Heart left ventricle (tissue), 16 donors: ENCODE measurements at regions not wholly inside any gene's neighbourhood (a gene's known extent, or its start where the extent isn't known, plus 50 kb on each side); places are given as distances from the start of the nearest gene placed in this dataset.
"Not testable (repeated sequence)": the region's sequence is repeated elsewhere in the genome, so short reads cannot be mapped to it uniquely, and the experiment has no call there.

Experiments used
- ATAC-seq, 4 donors: fragments of 200-7000 bp; cut with Tn5 transposase; one replicate each; pipeline ENCODE4 v1.9.1; 2020 to 2022; ENCODE audit warnings: moderate library complexity in 4 of 4, mild to moderate bottlenecking in 3 of 4, moderate number of reproducible peaks in 1 of 4
- DNase-seq, 5 donors: peaks; one replicate each; pipeline ENCODE4 v3.0.0-alpha.2; 2020
- H3K27ac ChIP-seq, 12 donors: fragments of 200-600 bp; sonication (generic) in 4 of 12; one replicate each; pipeline versions ENCODE4 v1.5.0 to v1.8.0; 2016 to 2022; ENCODE audit warnings: mild to moderate bottlenecking in 2 of 12
- H3K27me3 ChIP-seq, 9 donors: fragments of 200-600 bp; sonication (generic) in 2 of 9; one replicate each; pipeline versions ENCODE4 v1.5.1 to v1.8.0; 2016 to 2022; ENCODE audit warnings: mild to moderate bottlenecking in 3 of 9
- H3K36me3 ChIP-seq, 9 donors: fragments of 200-600 bp; sonication (generic) in 2 of 9; one replicate each; pipeline versions ENCODE4 v1.5.0 to v1.8.0; 2018 to 2022; ENCODE audit warnings: mild to moderate bottlenecking in 2 of 9
- H3K4me1 ChIP-seq, 12 donors: fragments of 200-600 bp; sonication (generic) in 4 of 12; one replicate each; pipeline versions ENCODE4 v1.5.0 to v1.8.0; 2016 to 2022; ENCODE audit warnings: mild to moderate bottlenecking in 3 of 12
- H3K4me3 ChIP-seq, 12 donors: fragments of 200-600 bp; sonication (generic) in 4 of 12; one replicate each; pipeline versions ENCODE4 v1.5.0 to v1.8.0; 2017 to 2022; ENCODE audit warnings: mild to moderate bottlenecking in 9 of 12, moderate library complexity in 4 of 12
- H3K9me3 ChIP-seq, 12 donors: fragments of 200-600 bp; sonication (generic) in 4 of 12; one replicate each; pipeline versions ENCODE4 v1.5.0 to v1.8.0; 2016 to 2022; ENCODE audit warnings: mild to moderate bottlenecking in 1 of 12
- POLR2A ChIP-seq, 2 donors: fragments of 450-650 bp; IDR thresholded peaks; one replicate each; pipeline ENCODE4 v1.6.1; 2017; ENCODE audit warnings: antibody characterized with exemption in 2 of 2, mild to moderate bottlenecking in 2 of 2, moderate library complexity in 2 of 2
- WGBS, 4 donors: extraction: QIAGEN DNeasy Blood & Tissue Kit in 2 of 4; methylation state at CpG; one replicate each; pipeline versions ENCODE4 v1.1.5 to v1.1.7; 2013 to 2018; 5-methylcytosine and 5-hydroxymethylcytosine counted together
- intact Hi-C, 10 donors: fragments of 100-400 bp; cut with DNase I; formaldehyde crosslinking; loops; one replicate each; pipeline versions ENCODE4 v1.11.1 to v1.14.2; 2022
- TF ChIP-seq, protein P1 (sequence below), 12 donors: fragments of 200-600 bp; sonication (generic) in 4 of 12; IDR thresholded peaks; one replicate each; pipeline versions ENCODE4 v1.5.0 to v1.8.0; 2018 to 2022; ENCODE audit warnings: antibody characterized with exemption in 12 of 12, mild to moderate bottlenecking in 5 of 12
- donor health status: ischemic (EF 13 %, LVEDD 7.1; RV severe dilation, severe dysfunction).
- donor health status: healthy with polysubstance abuse.
- donor health status: DM: no; HTN: yes; CAD: no.
- donor health status: DM: no; HTN: no; CAD: no.
- donor health status: ischemic (EF 25% LVEDD 6.9; RV normal size, moderate dysfunction).
- donor health status: ischemic (EF 25% LVEDD 5.7; RV mildly dilated, moderate dysfunction).
- donor health status: healthy.
- donor health status: DM: yes; HTN: yes; CAD: no.
- donor health status: ischemic (EF 35%, LVEDD 5.7; RV mildly dilated, moderate dysfunction).
- donor health status: nonischemic (EF 11% LVEDD 7.7; RV severe dilation, severe dysfunction).
- donor health status: DM: yes; HTN: yes; CAD: no.
- donor health status: PGD.
- donor health status: ischemic (EF 29% LVEDD 5.4; RV normal size, mild dysfunction).
- donor health status: nonischemic (EF 23%, LVEDD 6.1; RV moderate dilation, normal function).

DNA sequence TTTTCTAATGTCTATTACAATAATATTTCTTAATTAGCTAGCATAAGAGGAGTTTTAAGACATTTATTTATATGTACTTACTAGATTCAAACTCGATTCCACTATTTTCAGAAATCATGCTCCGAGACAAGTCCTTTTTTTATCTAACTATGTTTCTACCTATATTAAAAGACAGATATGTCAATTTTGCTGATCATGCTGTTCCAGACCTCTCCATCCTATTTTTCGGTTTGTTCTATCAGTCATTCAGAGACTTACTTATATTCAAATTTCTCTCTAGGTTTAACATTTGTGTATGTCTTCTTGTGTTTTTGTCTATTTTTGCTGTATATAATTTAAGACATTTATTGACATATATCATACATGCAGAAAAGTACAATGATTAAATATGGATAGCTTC lies 635.5 kb downstream of the ZNF716 start:
- H3K36me3 ChIP-seq, H3K4me1 ChIP-seq, H3K27me3 ChIP-seq, H3K4me3 ChIP-seq, H3K27ac ChIP-seq, intact Hi-C loops, ATAC-seq, DNase-seq: not testable (repeated sequence)
- H3K9me3 ChIP-seq: peaks cover 0 to 16% (median 0%) of the 10 kb centered on the region in 12 donors
- 70 to 80% (median 75%) methylated on average over 3 of the region's 3 CpGs for WGBS, 4 donors

- no peak overlapping the region for H3K4me3 ChIP-seq
- no peak overlapping the region for H3K27ac ChIP-seq
- H3K27me3 ChIP-seq: no peaks in the 10 kb centered on the region
- no peaks in the 10 kb centered on the region for H3K4me1 ChIP-seq
- DNase-seq (peak in 2 of 5 donors; percentile 12 to 42), ATAC-seq (no peak)
- TF ChIP-seq, protein P1, sequence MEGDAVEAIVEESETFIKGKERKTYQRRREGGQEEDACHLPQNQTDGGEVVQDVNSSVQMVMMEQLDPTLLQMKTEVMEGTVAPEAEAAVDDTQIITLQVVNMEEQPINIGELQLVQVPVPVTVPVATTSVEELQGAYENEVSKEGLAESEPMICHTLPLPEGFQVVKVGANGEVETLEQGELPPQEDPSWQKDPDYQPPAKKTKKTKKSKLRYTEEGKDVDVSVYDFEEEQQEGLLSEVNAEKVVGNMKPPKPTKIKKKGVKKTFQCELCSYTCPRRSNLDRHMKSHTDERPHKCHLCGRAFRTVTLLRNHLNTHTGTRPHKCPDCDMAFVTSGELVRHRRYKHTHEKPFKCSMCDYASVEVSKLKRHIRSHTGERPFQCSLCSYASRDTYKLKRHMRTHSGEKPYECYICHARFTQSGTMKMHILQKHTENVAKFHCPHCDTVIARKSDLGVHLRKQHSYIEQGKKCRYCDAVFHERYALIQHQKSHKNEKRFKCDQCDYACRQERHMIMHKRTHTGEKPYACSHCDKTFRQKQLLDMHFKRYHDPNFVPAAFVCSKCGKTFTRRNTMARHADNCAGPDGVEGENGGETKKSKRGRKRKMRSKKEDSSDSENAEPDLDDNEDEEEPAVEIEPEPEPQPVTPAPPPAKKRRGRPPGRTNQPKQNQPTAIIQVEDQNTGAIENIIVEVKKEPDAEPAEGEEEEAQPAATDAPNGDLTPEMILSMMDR (IDR thresholded peaks at IDR 0.05): no peak
- TF ChIP-seq POLR2A (IDR thresholded peaks at IDR 0.05): no peak
- intact Hi-C loops: no loop called here
- H3K36me3 ChIP-seq: no peaks in the 10 kb centered on the region
- WGBS, 4 donors: 65 to 74% (median 68%) methylated on average over 40 of the region's 40 CpGs
- peaks cover 0 to 16% (median 0%) of the 10 kb centered on the region in 12 donors for H3K9me3 ChIP-seq
Observed at GRCh38 chr7:58086461-58086860, 636.5 kb downstream of the ZNF716 start.

DNA sequence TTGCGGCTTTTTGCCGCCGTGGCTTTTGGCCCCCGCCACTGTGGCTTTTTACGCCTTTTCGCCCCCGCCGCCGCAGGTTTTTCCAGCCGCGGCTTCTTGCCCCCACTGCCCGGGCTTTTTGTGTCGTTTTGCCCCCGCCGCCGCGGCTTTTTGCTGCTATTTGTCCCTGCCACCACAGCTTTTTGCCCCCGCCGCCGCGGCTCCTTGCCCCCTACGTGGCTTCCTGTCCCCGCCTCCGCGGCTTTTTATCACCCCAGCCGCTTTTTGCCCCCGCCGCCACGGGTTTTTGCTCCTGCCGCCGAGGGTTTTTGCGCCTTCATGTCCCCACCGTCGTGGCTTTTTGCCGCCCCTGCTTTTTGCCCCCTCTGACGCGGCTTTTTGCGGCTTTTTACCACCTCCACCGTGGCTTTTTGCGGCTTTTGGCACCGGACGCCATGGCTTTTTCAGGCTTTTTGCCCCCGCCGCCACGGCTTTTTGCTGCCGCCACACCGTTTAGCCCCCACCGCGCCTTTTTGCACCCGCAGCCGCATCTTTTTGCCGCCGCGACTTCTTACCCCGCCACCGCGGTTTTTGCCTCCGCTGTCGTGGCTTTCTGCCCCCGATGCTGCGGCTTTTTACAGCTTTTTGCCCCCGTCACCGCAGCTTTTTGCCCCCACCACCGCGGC lies 637.0 kb downstream of the ZNF716 start:
- H3K27me3 ChIP-seq: no peaks in the 10 kb centered on the region
- DNase-seq (no peak), ATAC-seq (no peak)
- no peaks in the 10 kb centered on the region for H3K36me3 ChIP-seq
- no peak overlapping the region for H3K4me3 ChIP-seq
- TF ChIP-seq POLR2A (IDR thresholded peaks at IDR 0.05): no peak
- TF ChIP-seq, protein P1 (IDR thresholded peaks at IDR 0.05): no peak
- no peaks in the 10 kb centered on the region for H3K4me1 ChIP-seq
- WGBS, 4 donors: 65 to 72% (median 68%) methylated on average over 65 of the region's 65 CpGs
- H3K27ac ChIP-seq: no peak overlapping the region
- intact Hi-C loops: no loop called here
- peaks cover 0 to 17% (median 0%) of the 10 kb centered on the region in 12 donors for H3K9me3 ChIP-seq

DNA sequence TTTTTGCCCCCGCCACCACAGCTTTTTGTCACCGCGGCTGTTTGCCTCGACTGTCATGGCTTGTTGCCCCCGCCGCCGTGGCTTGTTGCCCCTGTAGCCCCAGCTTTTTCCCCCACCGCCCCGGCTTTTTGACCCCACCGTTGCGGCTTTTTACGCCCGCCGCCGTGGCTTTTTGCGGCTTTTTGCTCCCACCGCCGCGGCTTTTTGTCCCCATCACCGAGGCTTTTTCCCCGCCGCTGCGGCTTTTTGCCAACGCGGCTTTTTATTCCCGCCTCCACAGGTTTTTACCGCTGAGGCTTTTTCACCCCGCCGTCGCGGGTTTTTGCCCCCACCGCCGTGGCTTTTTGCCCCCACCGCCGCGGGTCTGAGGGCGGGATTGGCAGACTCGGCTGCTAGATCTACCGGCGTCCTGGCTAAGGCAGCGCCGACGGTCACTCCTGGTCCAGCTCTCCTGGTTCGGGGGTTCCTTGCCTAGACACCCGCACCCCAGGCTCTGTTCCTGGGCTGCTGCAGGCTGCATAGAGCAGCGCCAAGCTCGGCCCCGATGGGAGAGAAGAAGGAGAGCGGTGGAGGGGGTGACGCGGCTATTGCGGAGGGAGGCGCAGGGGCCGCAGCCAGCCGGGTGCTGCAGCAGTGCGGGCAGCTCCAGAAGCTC lies 637.7 kb downstream of the ZNF716 start:
- Histone ChIP-seq H3K27ac (no peak overlapping the region), H3K27me3 (no peaks in the 10 kb centered on the region), H3K4me1 (no peaks in the 10 kb centered on the region), H3K36me3 (no peaks in the 10 kb centered on the region), H3K9me3 (peaks cover 0 to 24% (median 0%) of the 10 kb centered on the region in 12 donors), H3K4me3 (no peak overlapping the region)
- ATAC-seq (no peak), DNase-seq (peak in 2 of 5 donors; percentile 13 to 55)
- TF ChIP-seq, protein P1 (IDR thresholded peaks at IDR 0.05): no peak
- TF ChIP-seq POLR2A (IDR thresholded peaks at IDR 0.05): no peak
- intact Hi-C loops: no loop called here
- 70 to 76% (median 74%) methylated on average over 56 of the region's 56 CpGs for WGBS, 4 donors

GRCh38 chr7:58088191-58088560 lies 638.2 kb downstream of the ZNF716 start:
- peak in 2 of 5 donors; percentile 12 to 52 for DNase-seq
- H3K36me3 ChIP-seq, H3K4me1 ChIP-seq, H3K27me3 ChIP-seq, ATAC-seq, intact Hi-C loops, H3K27ac ChIP-seq, H3K4me3 ChIP-seq: not testable (repeated sequence)
- H3K9me3 ChIP-seq: peaks cover 0 to 25% (median 0%) of the 10 kb centered on the region in 12 donors
- 75 to 81% (median 78%) methylated on average over 13 to 19 of the region's 19 CpGs for WGBS, 4 donors

DNA sequence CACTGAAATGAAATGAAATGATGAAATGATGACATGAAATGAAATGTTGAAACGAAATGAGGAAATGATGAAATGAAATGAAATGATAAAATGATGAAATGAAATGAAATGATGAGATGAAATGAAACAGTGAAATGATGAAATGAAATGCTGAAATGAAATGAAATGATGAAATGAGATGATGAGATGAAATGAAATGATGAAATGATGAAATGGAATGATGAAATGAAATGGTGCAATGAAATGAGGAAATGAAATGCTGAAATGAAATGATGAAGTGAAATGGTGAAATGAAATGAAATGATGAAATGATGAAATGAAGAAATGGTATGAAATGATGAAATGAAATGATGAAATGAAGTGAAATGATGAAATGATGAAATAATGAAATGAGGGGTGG lies 641.1 kb downstream of the ZNF716 start:
- H3K36me3 ChIP-seq, ATAC-seq, H3K4me3 ChIP-seq, H3K4me1 ChIP-seq, intact Hi-C loops, H3K27ac ChIP-seq, H3K27me3 ChIP-seq, DNase-seq: not testable (repeated sequence)
- H3K9me3 ChIP-seq: peaks cover 0 to 25% (median 0%) of the 10 kb centered on the region in 12 donors
- 8 to 15% (median 12%) methylated on average over 1 of the region's 1 CpG for WGBS, 4 donors
